Stimulated activated CD4-positive, alpha-beta T cell treated with anti-CD3 and anti-CD28 coated beads, Interleukin-12 subunit alpha, Interleukin-12 subunit beta, amount 100 ng/mL, for 24 hours (primary cell): ENCODE measurements at regions not wholly inside any gene's neighbourhood (a gene's known extent, or its start where the extent isn't known, plus 50 kb on each side); places are given as distances from the start of the nearest gene placed in this dataset.

Experiments used
- DNase-seq, 2 experiments: peaks; one replicate each; pipeline ENCODE4 v3.0.0-alpha.2; 2020; ENCODE audit warnings: low read depth in 2 of 2

GRCh38 chr7:93015779-93016481 lies 101.8 kb downstream of the SAMD9 start:
- no peak for DNase-seq

GRCh38 chr7:93015101-93015778 lies 102.5 kb downstream of the SAMD9 start:
- no peak for DNase-seq

GRCh38 chr7:93014410-93014809 lies 103.4 kb downstream of the SAMD9 start:
- DNase-seq = no peak

- no peak for DNase-seq
Observed at GRCh38 chr7:93013446-93014061, 104.2 kb downstream of the SAMD9 start.

GRCh38 chr7:93011351-93012294 lies 106.2 kb downstream of the SAMD9 start:
- DNase-seq = no peak

GRCh38 chr7:93008833-93009232 lies 108.9 kb downstream of the SAMD9 start:
- no peak for DNase-seq

- no peak for DNase-seq
Observed at GRCh38 chr7:93006480-93007095, 111.2 kb downstream of the SAMD9 start.

GRCh38 chr7:93004906-93005305 lies 112.9 kb downstream of the SAMD9 start:
- DNase-seq = no peak

- no peak for DNase-seq
Observed at GRCh38 chr7:92997719-92998118, 120.1 kb downstream of the SAMD9 start.

GRCh38 chr7:92997152-92997551 lies 120.6 kb downstream of the SAMD9 start:
- DNase-seq = no peak

GRCh38 chr7:92994901-92995300 lies 122.9 kb downstream of the SAMD9 start:
- DNase-seq = no peak

- no peak for DNase-seq
Observed at GRCh38 chr7:92992932-92993331, 124.8 kb downstream of the SAMD9 start.

GRCh38 chr7:92992483-92992882 lies 125.3 kb downstream of the SAMD9 start:
- DNase-seq = no peak

GRCh38 chr7:92991190-92991589 lies 126.6 kb downstream of the SAMD9 start:
- DNase-seq = no peak

GRCh38 chr7:92988941-92989545 lies 128.7 kb downstream of the SAMD9 start:
- no peak for DNase-seq

GRCh38 chr7:92988051-92988450 lies 129.7 kb downstream of the SAMD9 start:
- no peak for DNase-seq

- DNase-seq = no peak
Observed at GRCh38 chr7:92987538-92987937, 130.2 kb downstream of the SAMD9 start.

GRCh38 chr7:92987095-92987494 lies 130.7 kb downstream of the SAMD9 start:
- no peak for DNase-seq

GRCh38 chr7:92982928-92983327 lies 134.9 kb downstream of the SAMD9 start:
- DNase-seq = no peak

GRCh38 chr7:92976931-92977330 lies 140.6 kb upstream of the CDK6 start:
- no peak for DNase-seq

- DNase-seq = no peak
Observed at GRCh38 chr7:92973974-92974373, 137.6 kb upstream of the CDK6 start.
